HG03520 (cell line): ENCODE measurements at regions not wholly inside any gene's neighbourhood (a gene's known extent, or its start where the extent isn't known, plus 50 kb on each side); places are given as distances from the start of the nearest gene placed in this dataset.
A peak's percentile ranks its signal among the peaks of the same experiment; 100 is the strongest.

ENCODE experiments used
- ATAC-seq: cut with Tn5 transposase; IDR thresholded peaks from one replicate; pipeline ENCODE4 v1.9.1; 2021; ENCODE audit warnings: mild to moderate bottlenecking, moderate library complexity; ENCODE audit not compliant: unreplicated experiment

DNA sequence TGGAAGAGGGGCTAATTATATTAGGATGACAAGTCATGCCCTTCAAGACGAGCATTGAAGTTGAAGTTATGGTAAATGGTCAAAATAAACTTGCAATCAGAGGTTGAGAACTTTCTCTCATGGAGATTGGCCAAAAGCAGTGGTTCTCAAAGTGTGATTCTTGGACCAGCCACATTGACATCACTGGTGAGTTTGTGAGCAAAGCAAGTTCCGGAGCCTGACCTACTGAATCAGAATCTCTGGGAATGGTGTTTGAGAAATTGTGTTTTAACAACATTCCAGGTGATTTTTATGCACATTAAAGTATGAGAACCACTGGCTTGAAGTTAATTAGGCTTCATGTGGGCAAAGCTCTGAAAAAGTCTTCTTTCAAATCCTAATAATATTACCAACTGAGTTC, 403.5 kb downstream of the ZSWIM6 start:
- no peak for ATAC-seq

GRCh38 chr5:61735995-61736394, 403.9 kb downstream of the ZSWIM6 start:
- ATAC-seq = no peak

- ATAC-seq = no peak
These were observed 405.4 kb downstream of the ZSWIM6 start for GRCh38 chr5:61737301-61737963.

- ATAC-seq = no peak
These were observed 405.9 kb downstream of the ZSWIM6 start for GRCh38 chr5:61737964-61738340.

- no peak for ATAC-seq
These were observed 406.4 kb downstream of the ZSWIM6 start for GRCh38 chr5:61738446-61738845.

DNA sequence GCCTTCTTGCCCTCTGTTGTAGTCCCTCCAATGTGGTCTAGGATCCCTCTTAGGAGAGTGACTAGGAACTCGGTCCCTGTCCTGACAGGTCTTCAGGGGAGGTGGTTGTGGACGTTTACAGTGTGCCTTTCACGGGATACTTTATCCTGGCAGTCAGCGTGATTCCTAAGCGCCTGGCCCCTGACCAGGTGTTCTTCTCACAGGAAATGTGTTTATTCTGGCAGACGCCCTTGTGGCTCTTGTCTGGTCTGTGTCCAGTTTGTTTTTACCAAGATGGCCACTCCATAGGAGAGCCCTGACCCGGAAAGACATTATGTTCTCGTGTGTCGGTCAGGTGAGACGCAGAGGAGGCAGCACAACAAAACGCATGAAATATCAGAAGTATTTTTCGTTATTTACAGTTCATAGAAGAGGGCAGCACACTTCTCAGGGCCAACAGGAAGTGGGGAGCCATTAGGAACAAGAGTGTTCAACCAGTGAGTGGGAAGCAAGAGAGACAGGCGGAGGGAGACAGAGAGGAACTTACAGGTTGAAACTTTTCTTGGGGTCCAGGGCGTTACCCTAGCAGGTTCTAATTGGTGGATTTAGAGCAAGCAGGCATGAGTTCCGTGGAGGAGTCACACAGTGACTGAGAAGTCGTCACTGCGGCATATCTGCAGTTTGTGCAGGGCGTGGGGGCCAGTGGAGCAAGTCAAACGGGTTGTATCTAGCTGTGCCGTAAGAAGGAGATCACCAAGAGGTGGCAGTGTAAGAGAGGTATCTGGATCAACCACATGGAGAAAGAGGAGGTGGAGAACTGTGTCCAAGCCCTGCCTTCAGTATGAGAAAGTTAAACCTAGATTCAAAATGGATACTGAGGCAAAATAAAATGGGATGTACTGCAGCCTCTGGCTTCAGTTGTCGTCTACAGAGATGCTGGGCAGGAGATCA, 412.9 kb downstream of the ZSWIM6 start:
- no peak for ATAC-seq

GRCh38 chr5:61746831-61747575, 414.9 kb downstream of the ZSWIM6 start:
- no peak for ATAC-seq

DNA sequence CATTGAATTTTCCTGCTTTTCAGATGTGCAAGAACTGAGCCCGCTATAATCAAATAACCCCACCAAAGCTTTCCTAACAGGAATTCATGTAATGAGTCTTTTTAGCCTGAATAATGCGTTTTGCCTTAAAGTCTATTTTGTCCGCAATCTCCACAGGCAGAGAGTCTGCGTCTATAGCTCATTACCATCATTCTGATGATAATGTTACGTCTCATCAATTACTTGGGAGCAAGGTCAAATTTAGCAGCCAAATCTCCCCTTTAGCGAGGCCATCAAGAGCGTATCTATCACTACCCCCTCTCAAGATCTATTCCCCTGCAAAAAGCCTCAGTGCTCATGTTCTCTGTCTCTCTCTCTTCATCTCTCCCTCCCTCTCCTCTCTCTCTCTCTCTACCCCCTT, 416.1 kb downstream of the ZSWIM6 start:
- no peak for ATAC-seq

GRCh38 chr5:61748651-61749050, 416.6 kb downstream of the ZSWIM6 start:
- ATAC-seq = no peak

DNA sequence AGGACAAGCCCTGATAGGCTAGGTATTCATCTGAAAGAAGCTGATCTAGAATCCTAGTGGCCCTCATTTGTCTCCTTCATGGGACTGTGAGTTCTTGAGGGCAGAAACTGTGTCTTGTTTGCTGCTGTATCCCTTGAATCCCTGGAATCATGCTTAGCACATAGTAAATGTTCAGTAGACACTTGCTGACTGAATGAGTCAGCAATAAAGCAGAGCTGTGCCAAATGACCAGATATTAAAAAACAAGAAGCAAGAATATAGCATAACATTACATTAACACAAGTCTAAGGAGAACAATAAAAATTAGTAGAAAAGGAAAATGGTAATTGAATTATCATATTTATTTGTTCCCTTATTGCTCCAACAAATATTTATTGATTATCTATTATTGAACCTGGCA, 420.5 kb downstream of the ZSWIM6 start:
- no peak for ATAC-seq

DNA sequence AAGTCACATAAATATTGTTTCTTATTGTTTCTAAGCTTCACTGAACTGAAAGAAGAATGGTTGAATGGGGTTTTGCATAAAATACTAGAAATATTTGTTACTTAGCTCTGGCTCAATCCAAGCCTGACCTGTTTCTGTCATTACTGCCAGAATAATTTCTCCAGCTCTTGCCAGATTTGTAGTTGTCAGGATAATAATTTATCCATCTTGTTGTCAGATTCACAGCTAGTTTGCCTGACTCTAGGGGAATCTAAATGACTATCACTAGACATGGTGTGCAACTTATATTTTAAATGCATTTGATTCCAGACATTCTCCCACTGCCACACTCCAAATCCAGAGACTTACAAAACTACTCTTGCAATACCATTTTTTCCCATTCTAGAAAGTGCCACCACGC, 422.7 kb downstream of the ZSWIM6 start:
- ATAC-seq = no peak

GRCh38 chr5:61755726-61756222, 423.7 kb downstream of the ZSWIM6 start:
- no peak for ATAC-seq

- no peak for ATAC-seq
These were observed 426.7 kb downstream of the ZSWIM6 start for GRCh38 chr5:61758711-61759110.

- ATAC-seq = no peak
These were observed 433.4 kb downstream of the ZSWIM6 start for GRCh38 chr5:61765471-61765870.

- ATAC-seq = no peak
These were observed 434.1 kb downstream of the ZSWIM6 start for GRCh38 chr5:61766141-61766540.

DNA sequence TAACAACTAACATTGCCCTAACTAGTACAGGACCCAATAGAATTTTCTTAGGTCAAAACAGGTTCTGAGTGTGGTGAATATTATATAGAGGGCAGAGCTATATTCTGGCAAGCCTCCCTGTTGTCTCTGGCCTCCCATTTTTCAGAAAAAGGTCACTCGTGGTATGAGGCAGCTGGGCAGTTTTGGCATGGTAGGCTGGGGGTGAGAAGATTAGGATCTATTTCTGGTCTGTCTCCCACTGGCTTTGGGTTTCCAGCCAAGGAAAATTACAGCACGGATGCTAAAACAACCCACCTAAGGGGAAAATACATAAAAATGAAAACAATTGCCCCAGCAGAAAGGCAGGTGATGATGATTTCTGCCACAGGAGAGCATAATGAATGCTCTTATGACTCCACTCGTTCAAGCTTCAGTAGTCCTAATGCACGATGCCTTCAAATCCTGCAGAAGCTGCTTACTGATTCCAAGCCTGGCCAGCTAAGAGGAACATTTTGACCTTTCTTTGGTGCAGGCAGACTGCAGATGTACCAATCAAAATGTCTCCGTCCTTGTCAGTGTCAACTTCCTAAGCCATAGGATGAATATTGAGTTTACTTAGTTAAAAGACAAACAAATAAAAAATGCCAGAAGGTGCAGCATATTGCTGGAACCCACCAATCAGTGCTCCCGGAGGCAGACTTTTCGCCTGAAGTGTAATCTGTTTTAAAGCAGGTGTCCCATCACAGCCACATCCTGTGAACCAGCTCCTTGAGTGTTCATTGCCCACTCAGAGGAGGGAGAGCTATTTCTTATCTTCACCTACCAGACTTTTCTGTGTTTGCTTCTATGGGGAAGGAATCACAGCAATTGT, 435.4 kb downstream of the ZSWIM6 start:
- ATAC-seq = no peak

- ATAC-seq = peak; percentile 99
These were observed 436.7 kb downstream of the ZSWIM6 start for GRCh38 chr5:61768692-61769281.

- ATAC-seq = no peak
These were observed 439.0 kb downstream of the ZSWIM6 start for GRCh38 chr5:61771062-61771461.

GRCh38 chr5:61771808-61772207, 439.8 kb downstream of the ZSWIM6 start:
- no peak for ATAC-seq

GRCh38 chr5:61775901-61776300, 443.8 kb downstream of the ZSWIM6 start:
- no peak for ATAC-seq
